ENCODE measurements at regions not wholly inside any gene's neighbourhood (a gene's known extent, or its start where the extent isn't known, plus 50 kb on each side); places are given as distances from the start of the nearest gene placed in this dataset.

- no peaks in the 10 kb centered on the region for H3K36me3 Mint-ChIP-seq (ENCODE audit: low read depth)
- no peak overlapping the region for H3K27ac Mint-ChIP-seq (ENCODE audit: unreplicated experiment)
- DNase-seq (ENCODE audit: low spot score), result no peak
- no peak overlapping the region for H3K4me3 Mint-ChIP-seq (ENCODE audit: unreplicated experiment)
- TF ChIP-seq, protein P1, sequence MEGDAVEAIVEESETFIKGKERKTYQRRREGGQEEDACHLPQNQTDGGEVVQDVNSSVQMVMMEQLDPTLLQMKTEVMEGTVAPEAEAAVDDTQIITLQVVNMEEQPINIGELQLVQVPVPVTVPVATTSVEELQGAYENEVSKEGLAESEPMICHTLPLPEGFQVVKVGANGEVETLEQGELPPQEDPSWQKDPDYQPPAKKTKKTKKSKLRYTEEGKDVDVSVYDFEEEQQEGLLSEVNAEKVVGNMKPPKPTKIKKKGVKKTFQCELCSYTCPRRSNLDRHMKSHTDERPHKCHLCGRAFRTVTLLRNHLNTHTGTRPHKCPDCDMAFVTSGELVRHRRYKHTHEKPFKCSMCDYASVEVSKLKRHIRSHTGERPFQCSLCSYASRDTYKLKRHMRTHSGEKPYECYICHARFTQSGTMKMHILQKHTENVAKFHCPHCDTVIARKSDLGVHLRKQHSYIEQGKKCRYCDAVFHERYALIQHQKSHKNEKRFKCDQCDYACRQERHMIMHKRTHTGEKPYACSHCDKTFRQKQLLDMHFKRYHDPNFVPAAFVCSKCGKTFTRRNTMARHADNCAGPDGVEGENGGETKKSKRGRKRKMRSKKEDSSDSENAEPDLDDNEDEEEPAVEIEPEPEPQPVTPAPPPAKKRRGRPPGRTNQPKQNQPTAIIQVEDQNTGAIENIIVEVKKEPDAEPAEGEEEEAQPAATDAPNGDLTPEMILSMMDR (IDR thresholded peaks at IDR 0.05), result no peak
- no peaks in the 10 kb centered on the region for H3K27me3 Mint-ChIP-seq (ENCODE audit: low read depth)
- peaks cover 25% of the 10 kb centered on the region for H3K4me1 Mint-ChIP-seq (ENCODE audit: low read depth)
- no peaks in the 10 kb centered on the region for H3K9me3 Mint-ChIP-seq (ENCODE audit: low read depth)
Measured at GRCh38 chr9:18118268-18118667, 355.7 kb upstream of the ADAMTSL1 start.

DNA sequence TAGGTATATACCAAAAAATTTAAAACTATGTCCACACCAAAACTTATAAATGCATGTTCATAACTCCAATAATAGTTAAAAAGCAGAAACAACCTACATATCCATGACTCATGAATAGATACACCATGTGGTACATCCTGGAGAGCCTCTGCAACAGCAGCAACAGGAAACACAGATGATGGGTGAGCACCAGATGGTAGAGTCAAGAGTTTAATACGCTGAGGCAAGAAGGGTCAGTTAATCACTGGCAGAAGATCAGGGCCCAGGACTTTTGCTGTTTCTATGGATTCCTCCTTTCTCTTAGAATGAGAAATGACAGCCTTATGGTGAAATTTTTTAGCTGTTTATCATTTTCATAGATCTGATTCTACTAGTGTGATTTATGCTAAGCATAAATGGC is 351.8 kb upstream of the ADAMTSL1 start:
- Mint-ChIP-seq H3K27ac (ENCODE audit: unreplicated experiment) (no peak overlapping the region), H3K27me3 (ENCODE audit: low read depth) (no peaks in the 10 kb centered on the region), H3K36me3 (ENCODE audit: low read depth) (no peaks in the 10 kb centered on the region), H3K4me3 (ENCODE audit: unreplicated experiment) (no peak overlapping the region), H3K9me3 (ENCODE audit: low read depth) (peaks cover 4% of the 10 kb centered on the region), H3K4me1 (ENCODE audit: low read depth) (peaks cover 34% of the 10 kb centered on the region)
- no peak for DNase-seq (ENCODE audit: low spot score)
- TF ChIP-seq, protein P1 (IDR thresholded peaks at IDR 0.05), result no peak

DNA sequence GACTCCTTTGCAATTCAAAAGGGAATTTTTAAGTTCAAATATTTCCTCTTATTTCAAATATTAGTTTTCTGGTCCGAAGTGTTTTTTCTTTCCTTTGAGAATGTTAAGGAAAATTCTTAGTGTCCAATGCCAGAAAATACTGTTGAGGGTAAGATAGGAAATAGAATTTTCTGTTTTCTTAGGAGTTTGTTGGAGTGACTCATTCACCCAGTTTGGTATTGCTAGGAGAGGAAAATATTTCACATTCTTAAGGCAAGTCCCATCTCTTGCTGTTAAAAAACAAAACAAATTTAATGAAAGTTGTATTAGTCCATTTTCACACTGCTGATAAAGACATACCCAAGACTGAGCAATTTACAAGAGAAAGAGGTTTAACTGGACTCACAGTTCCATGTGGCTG is 349.2 kb upstream of the ADAMTSL1 start:
- Mint-ChIP-seq H3K9me3 (ENCODE audit: low read depth) (peaks cover 4% of the 10 kb centered on the region), H3K27me3 (ENCODE audit: low read depth) (no peaks in the 10 kb centered on the region), H3K36me3 (ENCODE audit: low read depth) (no peaks in the 10 kb centered on the region), H3K27ac (ENCODE audit: unreplicated experiment) (peak overlapping the region; percentile 82), H3K4me3 (ENCODE audit: unreplicated experiment) (no peak overlapping the region), H3K4me1 (ENCODE audit: low read depth) (peaks cover 43% of the 10 kb centered on the region)
- no peak for DNase-seq (ENCODE audit: low spot score)
- TF ChIP-seq, protein P1 (IDR thresholded peaks at IDR 0.05), result no peak

- Mint-ChIP-seq H3K36me3 (ENCODE audit: low read depth) (no peaks in the 10 kb centered on the region), H3K4me3 (ENCODE audit: unreplicated experiment) (no peak overlapping the region), H3K27ac (ENCODE audit: unreplicated experiment) (peak overlapping the region; percentile 30), H3K27me3 (ENCODE audit: low read depth) (no peaks in the 10 kb centered on the region), H3K4me1 (ENCODE audit: low read depth) (peaks cover 47% of the 10 kb centered on the region), H3K9me3 (ENCODE audit: low read depth) (peaks cover 4% of the 10 kb centered on the region)
- DNase-seq (ENCODE audit: low spot score), result no peak
- TF ChIP-seq, protein P1 (IDR thresholded peaks at IDR 0.05), result no peak
Measured at GRCh38 chr9:18126831-18127498, 347.0 kb upstream of the ADAMTSL1 start.

DNA sequence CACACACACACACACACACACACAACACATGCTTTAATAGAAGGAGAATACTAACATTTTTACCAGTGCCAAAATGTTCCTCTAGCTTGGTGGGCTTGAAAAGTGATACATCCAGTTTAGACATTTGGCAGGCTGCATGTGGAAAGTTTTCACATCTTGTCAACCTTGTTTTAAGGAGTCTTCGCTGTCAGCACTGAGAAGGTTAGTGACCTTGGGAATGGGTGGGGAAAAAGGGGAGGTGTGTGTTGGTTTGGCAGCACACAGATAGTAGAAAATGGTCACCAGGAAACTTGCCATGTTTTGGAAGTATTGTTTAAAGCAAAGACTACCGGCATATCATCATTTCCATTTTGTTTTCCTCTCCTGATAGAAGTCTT is 346.5 kb upstream of the ADAMTSL1 start:
- Mint-ChIP-seq H3K4me3 (ENCODE audit: unreplicated experiment) (no peak overlapping the region), H3K27me3 (ENCODE audit: low read depth) (no peaks in the 10 kb centered on the region), H3K27ac (ENCODE audit: unreplicated experiment) (no peak overlapping the region), H3K4me1 (ENCODE audit: low read depth) (peaks cover 42% of the 10 kb centered on the region), H3K36me3 (ENCODE audit: low read depth) (no peaks in the 10 kb centered on the region), H3K9me3 (ENCODE audit: low read depth) (peaks cover 4% of the 10 kb centered on the region)
- TF ChIP-seq, protein P1 (IDR thresholded peaks at IDR 0.05), result no peak
- no peak for DNase-seq (ENCODE audit: low spot score)
